Mucosa of rectum (tissue), 2 donors: ENCODE measurements at regions not wholly inside any gene's neighbourhood (a gene's known extent, or its start where the extent isn't known, plus 50 kb on each side); places are given as distances from the start of the nearest gene placed in this dataset.

Experiments used
- H3K27ac ChIP-seq, 2 donors: one replicate each; pipeline ENCODE4 v1.7.0; 2013; ENCODE audit warnings: inconsistent platforms in 2 of 2, low read depth in 2 of 2, low read length in 2 of 2
- H3K27me3 ChIP-seq, 2 donors: one replicate each; pipeline ENCODE4 v1.7.0; 2013; ENCODE audit warnings: low read length in 2 of 2; ENCODE audit not compliant: control insufficient read depth in 2 of 2, insufficient read depth in 2 of 2
- H3K36me3 ChIP-seq, 2 donors: one replicate each; pipeline ENCODE4 v1.7.0; 2013; ENCODE audit warnings: low read length in 2 of 2; ENCODE audit not compliant: control insufficient read depth in 2 of 2, insufficient read depth in 2 of 2
- H3K4me1 ChIP-seq, 2 donors: one replicate each; pipeline ENCODE4 v1.7.0; 2013; ENCODE audit warnings: low read length in 2 of 2, mild to moderate bottlenecking in 1 of 2; ENCODE audit not compliant: control insufficient read depth in 2 of 2, insufficient read depth in 2 of 2
- H3K4me3 ChIP-seq, 2 donors: one replicate each; pipeline ENCODE4 v1.7.0; 2013; ENCODE audit warnings: low read length in 2 of 2
- H3K9ac ChIP-seq, 2 donors: one replicate each; pipeline ENCODE4 v1.7.0; 2013; ENCODE audit warnings: low read length in 2 of 2, low read depth in 1 of 2, mild to moderate bottlenecking in 1 of 2
- H3K9me3 ChIP-seq, 2 donors: one replicate each; pipeline ENCODE4 v1.7.0; 2013; ENCODE audit warnings: low read length in 2 of 2; ENCODE audit not compliant: control insufficient read depth in 2 of 2
- donor health status: healthy.
- donor health status: Normal muscosa, but diverticular disease.

- no peak overlapping the region for H3K4me3 ChIP-seq
- no peak overlapping the region for H3K9ac ChIP-seq
- H3K27ac ChIP-seq = no peak overlapping the region
- no peaks in the 10 kb centered on the region for H3K36me3 ChIP-seq
- H3K9me3 ChIP-seq = no peaks in the 10 kb centered on the region
- H3K27me3 ChIP-seq = no peaks in the 10 kb centered on the region
- peaks cover 3 to 5% of the 10 kb centered on the region in 2 donors for H3K4me1 ChIP-seq
Observed at GRCh38 chr1:185495007-185495406, 178.0 kb upstream of the IVNS1ABP start.

GRCh38 chr1:185492089-185492825 is 175.2 kb upstream of the IVNS1ABP start:
- Histone ChIP-seq H3K36me3 (no peaks in the 10 kb centered on the region), H3K9ac (no peak overlapping the region), H3K4me3 (no peak overlapping the region), H3K27ac (no peak overlapping the region), H3K27me3 (no peaks in the 10 kb centered on the region), H3K4me1 (peaks cover 13 to 15% of the 10 kb centered on the region in 2 donors), H3K9me3 (no peaks in the 10 kb centered on the region)

- Histone ChIP-seq H3K9ac (no peak overlapping the region), H3K4me1 (peaks cover 13 to 15% of the 10 kb centered on the region in 2 donors), H3K27ac (no peak overlapping the region), H3K36me3 (no peaks in the 10 kb centered on the region), H3K27me3 (no peaks in the 10 kb centered on the region), H3K9me3 (no peaks in the 10 kb centered on the region), H3K4me3 (no peak overlapping the region)
Observed at GRCh38 chr1:185491604-185492003, 174.6 kb upstream of the IVNS1ABP start.

- H3K9ac ChIP-seq = no peak overlapping the region
- no peak overlapping the region for H3K4me3 ChIP-seq
- no peaks in the 10 kb centered on the region for H3K9me3 ChIP-seq
- H3K27me3 ChIP-seq = no peaks in the 10 kb centered on the region
- peaks cover 13 to 15% of the 10 kb centered on the region in 2 donors for H3K4me1 ChIP-seq
- H3K36me3 ChIP-seq = no peaks in the 10 kb centered on the region
- H3K27ac ChIP-seq = no peak overlapping the region
Observed at GRCh38 chr1:185490924-185491323, 173.9 kb upstream of the IVNS1ABP start.

GRCh38 chr1:185489406-185489805 is 172.4 kb upstream of the IVNS1ABP start:
- no peak overlapping the region for H3K9ac ChIP-seq
- peak overlapping the region; percentile 70 to 71 for H3K27ac ChIP-seq
- H3K27me3 ChIP-seq = no peaks in the 10 kb centered on the region
- no peaks in the 10 kb centered on the region for H3K9me3 ChIP-seq
- peaks cover 13 to 15% of the 10 kb centered on the region in 2 donors for H3K4me1 ChIP-seq
- H3K36me3 ChIP-seq = no peaks in the 10 kb centered on the region
- no peak overlapping the region for H3K4me3 ChIP-seq

- Histone ChIP-seq H3K27ac (peak overlapping the region; percentile 71 to 72), H3K36me3 (no peaks in the 10 kb centered on the region), H3K9ac (no peak overlapping the region), H3K27me3 (no peaks in the 10 kb centered on the region), H3K9me3 (no peaks in the 10 kb centered on the region), H3K4me3 (no peak overlapping the region), H3K4me1 (peaks cover 15 to 17% of the 10 kb centered on the region in 2 donors)
Observed at GRCh38 chr1:185488808-185489207, 171.8 kb upstream of the IVNS1ABP start.

- H3K27ac ChIP-seq = peak overlapping the region in 1 of 2 donors; percentile 71
Observed at GRCh38 chr1:185487936-185488335, 170.9 kb upstream of the IVNS1ABP start.

GRCh38 chr1:185487026-185487425 is 170.0 kb upstream of the IVNS1ABP start:
- H3K27ac ChIP-seq = no peak overlapping the region
- H3K4me1 ChIP-seq = peaks cover 15 to 21% of the 10 kb centered on the region in 2 donors
- no peaks in the 10 kb centered on the region for H3K9me3 ChIP-seq
- no peak overlapping the region for H3K4me3 ChIP-seq
- H3K27me3 ChIP-seq = no peaks in the 10 kb centered on the region
- no peaks in the 10 kb centered on the region for H3K36me3 ChIP-seq
- H3K9ac ChIP-seq = no peak overlapping the region

More at GRCh38 chr1:185487936-185488335, 170.9 kb upstream of the IVNS1ABP start:
- Histone ChIP-seq H3K36me3 (no peaks in the 10 kb centered on the region), H3K4me3 (no peak overlapping the region), H3K4me1 (peaks cover 15 to 21% of the 10 kb centered on the region in 2 donors), H3K27me3 (no peaks in the 10 kb centered on the region), H3K9me3 (no peaks in the 10 kb centered on the region), H3K9ac (no peak overlapping the region)

- no peaks in the 10 kb centered on the region for H3K36me3 ChIP-seq
- H3K27me3 ChIP-seq = no peaks in the 10 kb centered on the region
- no peak overlapping the region for H3K9ac ChIP-seq
- H3K4me1 ChIP-seq = peaks cover 15 to 17% of the 10 kb centered on the region in 2 donors
- no peak overlapping the region for H3K4me3 ChIP-seq
- no peak overlapping the region for H3K27ac ChIP-seq
- no peaks in the 10 kb centered on the region for H3K9me3 ChIP-seq
Observed at GRCh38 chr1:185486346-185486745, 169.3 kb upstream of the IVNS1ABP start.

- Histone ChIP-seq H3K4me1 (peaks cover 21 to 29% of the 10 kb centered on the region in 2 donors), H3K9ac (no peak overlapping the region), H3K27ac (peak overlapping the region in 1 of 2 donors; percentile 35), H3K4me3 (no peak overlapping the region), H3K27me3 (no peaks in the 10 kb centered on the region), H3K9me3 (no peaks in the 10 kb centered on the region), H3K36me3 (no peaks in the 10 kb centered on the region)
Observed at GRCh38 chr1:185483664-185484450, 166.8 kb upstream of the IVNS1ABP start.
